ENCODE measurements at regions not wholly inside any gene's neighbourhood (a gene's known extent, or its start where the extent isn't known, plus 50 kb on each side); places are given as distances from the start of the nearest gene placed in this dataset.

DNA sequence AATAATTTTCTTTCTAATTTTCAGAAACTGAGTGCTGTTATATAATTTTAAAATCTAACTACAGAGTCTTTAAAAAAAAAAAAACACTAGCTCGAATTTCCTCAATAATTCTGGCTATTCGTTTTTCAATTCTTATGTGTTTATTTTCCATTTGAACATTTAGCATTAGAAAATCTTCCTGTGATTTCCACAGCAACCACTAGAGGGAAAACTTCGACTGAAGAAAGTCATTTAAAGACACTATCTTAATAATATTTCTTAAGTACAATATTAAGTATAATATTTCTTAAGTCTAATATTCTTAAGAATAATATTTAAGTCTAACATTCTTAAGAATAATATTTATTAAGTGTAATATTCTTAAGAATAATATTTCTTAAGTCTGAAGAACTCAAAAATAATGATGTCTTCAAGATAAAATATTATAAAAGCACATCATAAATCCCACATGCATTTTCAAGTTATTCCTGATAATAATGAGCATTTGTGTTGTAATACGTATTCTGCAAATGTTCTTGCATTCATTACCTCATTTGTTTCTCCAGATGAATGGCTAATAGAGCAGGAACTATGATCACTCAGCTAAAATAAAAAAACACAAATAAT is 118.4 kb upstream of the WDR17 start:
- TF ChIP-seq, protein P1, sequence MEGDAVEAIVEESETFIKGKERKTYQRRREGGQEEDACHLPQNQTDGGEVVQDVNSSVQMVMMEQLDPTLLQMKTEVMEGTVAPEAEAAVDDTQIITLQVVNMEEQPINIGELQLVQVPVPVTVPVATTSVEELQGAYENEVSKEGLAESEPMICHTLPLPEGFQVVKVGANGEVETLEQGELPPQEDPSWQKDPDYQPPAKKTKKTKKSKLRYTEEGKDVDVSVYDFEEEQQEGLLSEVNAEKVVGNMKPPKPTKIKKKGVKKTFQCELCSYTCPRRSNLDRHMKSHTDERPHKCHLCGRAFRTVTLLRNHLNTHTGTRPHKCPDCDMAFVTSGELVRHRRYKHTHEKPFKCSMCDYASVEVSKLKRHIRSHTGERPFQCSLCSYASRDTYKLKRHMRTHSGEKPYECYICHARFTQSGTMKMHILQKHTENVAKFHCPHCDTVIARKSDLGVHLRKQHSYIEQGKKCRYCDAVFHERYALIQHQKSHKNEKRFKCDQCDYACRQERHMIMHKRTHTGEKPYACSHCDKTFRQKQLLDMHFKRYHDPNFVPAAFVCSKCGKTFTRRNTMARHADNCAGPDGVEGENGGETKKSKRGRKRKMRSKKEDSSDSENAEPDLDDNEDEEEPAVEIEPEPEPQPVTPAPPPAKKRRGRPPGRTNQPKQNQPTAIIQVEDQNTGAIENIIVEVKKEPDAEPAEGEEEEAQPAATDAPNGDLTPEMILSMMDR (IDR thresholded peaks at IDR 0.05; ENCODE audit: low read depth, low read length): peak; percentile 68
- Histone ChIP-seq H3K4me1 (ENCODE audit: low read depth) (no peaks in the 10 kb centered on the region), H3K9me3 (ENCODE audit: low read depth) (no peaks in the 10 kb centered on the region), H3K4me3 (no peak overlapping the region), H3K27ac (no peak overlapping the region), H3K36me3 (no peaks in the 10 kb centered on the region), H3K27me3 (no peaks in the 10 kb centered on the region)
- DNase-seq (ENCODE audit: low read depth in 1 of 2, low spot score in 1 of 2): peak; percentile 25 to 50

DNA sequence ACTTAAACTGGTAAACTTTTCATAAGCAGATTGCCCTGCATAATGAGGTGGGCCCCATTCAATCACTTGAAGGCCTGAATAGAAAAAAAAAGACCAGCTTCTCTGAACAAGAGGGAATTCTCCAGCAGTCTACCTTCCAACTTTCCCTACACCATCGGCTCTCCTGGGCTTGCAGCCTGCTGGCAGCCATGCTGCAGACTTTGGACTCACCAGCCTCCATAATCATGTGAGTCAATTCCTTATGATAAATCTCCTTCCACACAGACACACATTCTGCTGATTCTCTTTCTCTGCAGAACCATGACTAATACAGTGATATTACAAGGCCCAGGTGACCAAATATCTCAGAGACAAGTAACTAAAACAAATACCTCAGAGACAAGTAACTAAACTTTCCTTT is 113.8 kb upstream of the WDR17 start:
- Histone ChIP-seq H3K9me3 (ENCODE audit: low read depth) (no peaks in the 10 kb centered on the region), H3K27ac (no peak overlapping the region), H3K27me3 (no peaks in the 10 kb centered on the region), H3K36me3 (no peaks in the 10 kb centered on the region), H3K4me3 (no peak overlapping the region), H3K4me1 (ENCODE audit: low read depth) (no peaks in the 10 kb centered on the region)
- no peak for DNase-seq (ENCODE audit: low read depth in 1 of 2, low spot score in 1 of 2)
- TF ChIP-seq, protein P1 (IDR thresholded peaks at IDR 0.05; ENCODE audit: low read depth, low read length): no peak

DNA sequence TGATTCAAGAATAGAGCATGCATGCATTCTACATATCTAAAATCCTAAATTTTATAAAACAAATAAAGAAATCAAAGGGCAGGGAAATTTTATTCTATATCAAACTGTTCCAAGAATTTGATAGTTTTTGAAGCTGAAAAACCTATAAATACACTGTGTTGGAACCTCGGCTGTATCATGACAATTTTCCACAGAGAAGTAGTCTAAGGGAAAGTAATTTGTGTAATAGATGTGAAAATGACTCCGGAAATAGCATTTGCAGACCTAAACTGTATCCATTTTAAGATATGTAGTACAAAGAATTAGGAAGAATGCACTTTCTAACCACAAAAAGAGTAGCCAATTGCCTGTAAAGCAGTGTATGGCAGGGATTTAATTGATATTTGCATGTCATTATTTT is 112.5 kb upstream of the WDR17 start:
- H3K4me1 ChIP-seq (ENCODE audit: low read depth): no peaks in the 10 kb centered on the region
- DNase-seq (ENCODE audit: low read depth in 1 of 2, low spot score in 1 of 2): no peak
- TF ChIP-seq, protein P1 (IDR thresholded peaks at IDR 0.05; ENCODE audit: low read depth, low read length): no peak
- H3K9me3 ChIP-seq (ENCODE audit: low read depth): no peaks in the 10 kb centered on the region
- H3K36me3 ChIP-seq: no peaks in the 10 kb centered on the region
- no peak overlapping the region for H3K27ac ChIP-seq
- no peaks in the 10 kb centered on the region for H3K27me3 ChIP-seq
- no peak overlapping the region for H3K4me3 ChIP-seq

DNA sequence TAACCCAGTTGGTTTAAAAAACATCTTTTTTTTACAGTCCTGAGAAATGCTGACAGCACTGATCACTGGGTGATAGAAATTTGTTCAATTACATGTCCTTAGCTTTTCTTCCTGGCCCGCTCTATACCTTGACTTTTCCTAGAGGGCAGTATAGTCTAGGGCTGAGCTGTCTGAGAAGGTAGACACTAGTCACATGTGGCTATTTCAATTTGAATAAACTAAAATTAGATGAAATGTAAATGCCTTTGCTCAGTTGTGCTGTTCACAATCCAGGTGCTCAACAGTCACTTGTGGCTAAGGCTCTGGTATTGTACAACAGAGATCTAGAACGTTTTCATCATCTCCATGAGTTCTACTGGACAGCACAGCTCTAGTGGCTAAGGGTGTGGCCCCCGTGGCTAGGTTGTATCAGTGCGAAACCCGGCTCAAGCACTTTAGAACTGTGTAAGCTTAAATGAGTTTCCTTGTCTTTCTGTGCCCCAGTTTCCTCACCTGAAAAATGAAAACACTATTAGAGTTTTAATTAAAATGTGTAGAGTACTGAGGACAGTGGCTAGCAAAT is 111.6 kb upstream of the WDR17 start:
- TF ChIP-seq, protein P1 (IDR thresholded peaks at IDR 0.05; ENCODE audit: low read depth, low read length): no peak
- no peaks in the 10 kb centered on the region for H3K4me1 ChIP-seq (ENCODE audit: low read depth)
- no peaks in the 10 kb centered on the region for H3K36me3 ChIP-seq
- H3K27ac ChIP-seq: no peak overlapping the region
- no peaks in the 10 kb centered on the region for H3K27me3 ChIP-seq
- no peak for DNase-seq (ENCODE audit: low read depth in 1 of 2, low spot score in 1 of 2)
- H3K4me3 ChIP-seq: no peak overlapping the region
- H3K9me3 ChIP-seq (ENCODE audit: low read depth): no peaks in the 10 kb centered on the region

DNA sequence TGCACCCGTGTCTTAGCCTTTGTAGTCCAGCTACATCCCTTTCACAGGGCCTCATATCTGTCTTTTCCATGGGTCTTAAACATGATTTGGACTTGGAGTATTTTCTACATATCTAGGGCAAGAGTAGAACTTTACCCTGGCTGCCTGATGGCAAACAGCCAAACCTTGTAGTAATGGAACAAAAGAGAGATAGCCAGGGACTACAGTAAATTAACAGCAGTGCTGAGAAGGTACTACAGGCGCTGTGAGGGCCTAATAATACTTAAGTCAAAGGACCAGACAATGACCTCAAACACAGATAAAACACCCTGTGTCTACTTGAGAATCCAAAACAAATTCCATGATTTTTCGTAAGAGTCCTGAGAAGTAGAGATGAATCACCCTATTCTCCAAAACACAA is 111.0 kb upstream of the WDR17 start:
- H3K36me3 ChIP-seq: no peaks in the 10 kb centered on the region
- no peak overlapping the region for H3K4me3 ChIP-seq
- H3K27ac ChIP-seq: no peak overlapping the region
- no peaks in the 10 kb centered on the region for H3K4me1 ChIP-seq (ENCODE audit: low read depth)
- DNase-seq (ENCODE audit: low read depth in 1 of 2, low spot score in 1 of 2): no peak
- no peaks in the 10 kb centered on the region for H3K27me3 ChIP-seq
- TF ChIP-seq, protein P1 (IDR thresholded peaks at IDR 0.05; ENCODE audit: low read depth, low read length): no peak
- H3K9me3 ChIP-seq (ENCODE audit: low read depth): no peaks in the 10 kb centered on the region

Measured in cardiac muscle cell (in vitro differentiated cells and primary cell).